ENCODE measurements at regions not wholly inside any gene's neighbourhood (a gene's known extent, or its start where the extent isn't known, plus 50 kb on each side); places are given as distances from the start of the nearest gene placed in this dataset.

DNA sequence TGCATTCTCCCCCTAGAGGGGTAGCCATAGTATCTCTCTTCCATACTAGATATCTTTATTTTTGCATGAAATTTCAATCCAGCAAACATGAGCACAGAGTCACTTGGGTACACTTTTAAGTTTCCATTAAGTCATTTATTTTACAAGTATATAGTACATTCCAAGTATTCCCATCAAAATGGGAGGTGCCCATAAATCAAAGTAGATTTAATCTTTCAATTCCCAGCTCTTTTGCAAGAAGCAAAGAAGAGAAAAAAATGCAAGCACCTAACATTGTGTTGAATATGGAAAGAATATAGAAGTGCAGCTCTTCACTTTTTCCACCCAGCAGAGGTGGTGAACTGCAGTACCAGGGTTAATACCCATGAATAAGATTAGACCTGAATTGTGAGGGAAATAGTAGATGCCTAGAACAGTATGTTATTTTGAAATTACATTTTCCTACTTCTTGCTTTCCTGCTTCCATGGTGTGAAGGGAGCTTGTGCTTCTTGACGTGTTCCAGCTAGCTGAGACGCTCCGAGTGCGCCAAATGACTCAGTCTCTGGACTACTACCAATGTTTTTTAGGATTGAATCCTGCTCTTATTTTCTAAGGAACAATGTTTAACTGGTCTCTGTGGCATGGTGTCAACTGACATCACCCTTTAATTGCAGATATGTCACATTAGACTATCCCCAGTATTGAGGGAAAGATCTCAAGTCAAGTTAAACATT, 151.1 kb upstream of the MAF start:
- Histone ChIP-seq H3K27ac (ENCODE audit: low read depth, low read length) (no peak overlapping the region), H3K9me3 (ENCODE audit: control insufficient read depth, insufficient read depth, low read length) (no peaks in the 10 kb centered on the region), H3F3A (ENCODE audit: control insufficient read depth, insufficient read depth) (no peaks in the 10 kb centered on the region), H3K4me1 (ENCODE audit: control insufficient read depth, low read length) (no peaks in the 10 kb centered on the region), H3K4me3 (ENCODE audit: low read length) (no peak overlapping the region), H3K4me2 (ENCODE audit: low read length) (no peak overlapping the region), H3K9me2 (replicated peaks; ENCODE audit: control insufficient read depth, low read length) (no peaks in the 10 kb centered on the region), H4K20me1 (ENCODE audit: control insufficient read depth, insufficient read depth, low read depth, low read length) (no peaks in the 10 kb centered on the region), H3K79me2 (ENCODE audit: control insufficient read depth, low read length) (no peaks in the 10 kb centered on the region), H3K27me3 (ENCODE audit: control insufficient read depth, low read length) (no peaks in the 10 kb centered on the region), H3K36me3 (ENCODE audit: control insufficient read depth, low read length) (no peaks in the 10 kb centered on the region)
- TF ChIP-seq EZH2phosphoT487 (IDR thresholded peaks at IDR 0.05; ENCODE audit: borderline replicate concordance, low read length), result no peak
- TF ChIP-seq, protein P1, sequence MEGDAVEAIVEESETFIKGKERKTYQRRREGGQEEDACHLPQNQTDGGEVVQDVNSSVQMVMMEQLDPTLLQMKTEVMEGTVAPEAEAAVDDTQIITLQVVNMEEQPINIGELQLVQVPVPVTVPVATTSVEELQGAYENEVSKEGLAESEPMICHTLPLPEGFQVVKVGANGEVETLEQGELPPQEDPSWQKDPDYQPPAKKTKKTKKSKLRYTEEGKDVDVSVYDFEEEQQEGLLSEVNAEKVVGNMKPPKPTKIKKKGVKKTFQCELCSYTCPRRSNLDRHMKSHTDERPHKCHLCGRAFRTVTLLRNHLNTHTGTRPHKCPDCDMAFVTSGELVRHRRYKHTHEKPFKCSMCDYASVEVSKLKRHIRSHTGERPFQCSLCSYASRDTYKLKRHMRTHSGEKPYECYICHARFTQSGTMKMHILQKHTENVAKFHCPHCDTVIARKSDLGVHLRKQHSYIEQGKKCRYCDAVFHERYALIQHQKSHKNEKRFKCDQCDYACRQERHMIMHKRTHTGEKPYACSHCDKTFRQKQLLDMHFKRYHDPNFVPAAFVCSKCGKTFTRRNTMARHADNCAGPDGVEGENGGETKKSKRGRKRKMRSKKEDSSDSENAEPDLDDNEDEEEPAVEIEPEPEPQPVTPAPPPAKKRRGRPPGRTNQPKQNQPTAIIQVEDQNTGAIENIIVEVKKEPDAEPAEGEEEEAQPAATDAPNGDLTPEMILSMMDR (IDR thresholded peaks at IDR 0.05; ENCODE audit: low read depth, low read length, poor library complexity, severe bottlenecking), result no peak

DNA sequence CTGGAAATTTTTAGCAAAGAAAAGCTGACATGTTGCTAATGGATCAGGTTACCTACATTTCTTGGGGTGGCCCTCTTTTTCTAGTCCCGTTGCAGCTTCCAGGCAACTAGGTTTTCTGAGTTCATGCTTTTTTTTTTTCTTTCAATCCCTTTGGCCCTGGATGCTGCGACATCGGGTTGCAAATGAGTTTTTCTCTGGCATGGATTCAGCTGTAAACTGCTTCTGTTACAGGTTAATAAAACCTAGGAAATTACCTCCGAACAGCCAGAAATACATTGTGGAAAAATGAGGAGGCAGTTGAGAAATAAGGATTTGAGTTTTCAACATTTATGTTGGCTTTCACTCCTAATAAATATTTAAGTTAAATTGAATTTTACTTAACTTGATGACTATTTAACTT, 149.8 kb upstream of the MAF start:
- Histone ChIP-seq H3F3A (ENCODE audit: control insufficient read depth, insufficient read depth) (no peaks in the 10 kb centered on the region), H3K79me2 (ENCODE audit: control insufficient read depth, low read length) (no peaks in the 10 kb centered on the region), H3K27me3 (ENCODE audit: control insufficient read depth, low read length) (no peaks in the 10 kb centered on the region), H3K9me2 (replicated peaks; ENCODE audit: control insufficient read depth, low read length) (no peaks in the 10 kb centered on the region), H3K9me3 (ENCODE audit: control insufficient read depth, insufficient read depth, low read length) (no peaks in the 10 kb centered on the region), H4K20me1 (ENCODE audit: control insufficient read depth, insufficient read depth, low read depth, low read length) (no peaks in the 10 kb centered on the region), H3K27ac (ENCODE audit: low read depth, low read length) (no peak overlapping the region), H3K4me2 (ENCODE audit: low read length) (no peak overlapping the region), H3K4me3 (ENCODE audit: low read length) (no peak overlapping the region), H3K4me1 (ENCODE audit: control insufficient read depth, low read length) (no peaks in the 10 kb centered on the region), H3K36me3 (ENCODE audit: control insufficient read depth, low read length) (no peaks in the 10 kb centered on the region)
- TF ChIP-seq EZH2phosphoT487 (IDR thresholded peaks at IDR 0.05; ENCODE audit: borderline replicate concordance, low read length), result no peak
- TF ChIP-seq, protein P1 (IDR thresholded peaks at IDR 0.05; ENCODE audit: low read depth, low read length, poor library complexity, severe bottlenecking), result no peak

DNA sequence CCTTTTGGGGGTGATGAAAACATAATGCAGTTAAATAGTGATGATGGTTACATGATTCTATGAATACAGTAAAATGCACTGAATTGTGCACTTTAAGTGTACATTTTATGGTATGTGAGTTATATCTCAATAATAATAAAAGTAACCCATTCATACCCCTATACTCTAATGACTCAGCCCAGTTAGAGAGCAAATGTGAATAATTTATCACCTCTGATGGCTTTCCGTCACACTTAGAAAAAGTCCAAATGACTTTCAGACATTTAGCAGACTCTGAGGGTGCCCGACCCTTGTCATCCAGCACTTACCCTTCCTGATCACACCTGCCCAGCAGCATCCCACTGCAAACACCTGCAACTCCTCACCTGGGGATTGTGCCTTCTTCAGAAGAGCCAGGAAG, 148.1 kb upstream of the MAF start:
- TF ChIP-seq, protein P1 (IDR thresholded peaks at IDR 0.05; ENCODE audit: low read depth, low read length, poor library complexity, severe bottlenecking), result no peak
- TF ChIP-seq EZH2phosphoT487 (IDR thresholded peaks at IDR 0.05; ENCODE audit: borderline replicate concordance, low read length), result no peak

More for the DNA sequence above, 148.1 kb upstream of the MAF start:
- H3K36me3 ChIP-seq (ENCODE audit: control insufficient read depth, low read length), result no peaks in the 10 kb centered on the region
- no peak overlapping the region for H3K4me2 ChIP-seq (ENCODE audit: low read length)
- H4K20me1 ChIP-seq (ENCODE audit: control insufficient read depth, insufficient read depth, low read depth, low read length), result no peaks in the 10 kb centered on the region
- no peaks in the 10 kb centered on the region for H3K79me2 ChIP-seq (ENCODE audit: control insufficient read depth, low read length)
- no peak overlapping the region for H3K27ac ChIP-seq (ENCODE audit: low read depth, low read length)
- H3K4me3 ChIP-seq (ENCODE audit: low read length), result no peak overlapping the region
- H3K27me3 ChIP-seq (ENCODE audit: control insufficient read depth, low read length), result no peaks in the 10 kb centered on the region
- no peaks in the 10 kb centered on the region for H3K4me1 ChIP-seq (ENCODE audit: control insufficient read depth, low read length)
- no peaks in the 10 kb centered on the region for H3F3A ChIP-seq (ENCODE audit: control insufficient read depth, insufficient read depth)
- no peaks in the 10 kb centered on the region for H3K9me3 ChIP-seq (ENCODE audit: control insufficient read depth, insufficient read depth, low read length)
- H3K9me2 ChIP-seq (replicated peaks; ENCODE audit: control insufficient read depth, low read length), result no peaks in the 10 kb centered on the region

All from DOHH2 (cell line).